AG09319 (cell line): ENCODE measurements at regions not wholly inside any gene's neighbourhood (a gene's known extent, or its start where the extent isn't known, plus 50 kb on each side); places are given as distances from the start of the nearest gene placed in this dataset.

Experiments used
- DNase-seq: peaks from one replicate; pipeline ENCODE4 v3.0.0-alpha.2; 2010; ENCODE audit warnings: low read depth; ENCODE audit errors: extremely low read depth
- CTCF ChIP-seq: IDR thresholded peaks from 2 replicates; pipeline ENCODE4 v1.5.1; 2011; ENCODE audit warnings: low read depth, mild to moderate bottlenecking, inconsistent platforms, low read length, moderate library complexity

DNA sequence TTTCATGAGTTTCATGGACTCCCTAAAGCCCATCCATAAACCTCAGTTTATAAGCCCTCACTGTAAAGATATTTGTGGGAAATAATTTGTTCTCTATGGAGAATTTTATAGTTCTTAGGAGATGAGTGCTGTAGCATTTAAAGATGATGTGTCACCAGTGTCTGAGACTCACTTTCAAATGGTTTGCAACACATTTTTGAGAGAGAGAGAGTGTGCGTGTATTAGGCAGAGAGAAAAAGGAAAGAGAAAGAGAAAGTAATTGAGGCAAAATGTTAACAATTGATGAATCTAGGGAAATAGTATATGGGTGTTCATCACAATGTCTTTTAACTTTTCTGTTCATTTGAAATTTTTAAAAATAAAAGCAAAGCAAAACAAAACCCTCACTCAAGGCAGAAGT is 479.0 kb downstream of the ZSWIM6 start:
- TF ChIP-seq CTCF, result no peak
- DNase-seq, result no peak

- no peak for DNase-seq
- no peak for TF ChIP-seq CTCF
Measured at GRCh38 chr5:61813361-61813760, 481.3 kb downstream of the ZSWIM6 start.

GRCh38 chr5:61815339-61815738 is 483.3 kb downstream of the ZSWIM6 start:
- DNase-seq, result no peak
- no peak for TF ChIP-seq CTCF

- TF ChIP-seq CTCF, result no peak
- DNase-seq, result no peak
Measured at GRCh38 chr5:61816146-61816545, 484.1 kb downstream of the ZSWIM6 start.

- TF ChIP-seq CTCF, result no peak
- no peak for DNase-seq
Measured at GRCh38 chr5:61816585-61817450, 484.8 kb downstream of the ZSWIM6 start.

DNA sequence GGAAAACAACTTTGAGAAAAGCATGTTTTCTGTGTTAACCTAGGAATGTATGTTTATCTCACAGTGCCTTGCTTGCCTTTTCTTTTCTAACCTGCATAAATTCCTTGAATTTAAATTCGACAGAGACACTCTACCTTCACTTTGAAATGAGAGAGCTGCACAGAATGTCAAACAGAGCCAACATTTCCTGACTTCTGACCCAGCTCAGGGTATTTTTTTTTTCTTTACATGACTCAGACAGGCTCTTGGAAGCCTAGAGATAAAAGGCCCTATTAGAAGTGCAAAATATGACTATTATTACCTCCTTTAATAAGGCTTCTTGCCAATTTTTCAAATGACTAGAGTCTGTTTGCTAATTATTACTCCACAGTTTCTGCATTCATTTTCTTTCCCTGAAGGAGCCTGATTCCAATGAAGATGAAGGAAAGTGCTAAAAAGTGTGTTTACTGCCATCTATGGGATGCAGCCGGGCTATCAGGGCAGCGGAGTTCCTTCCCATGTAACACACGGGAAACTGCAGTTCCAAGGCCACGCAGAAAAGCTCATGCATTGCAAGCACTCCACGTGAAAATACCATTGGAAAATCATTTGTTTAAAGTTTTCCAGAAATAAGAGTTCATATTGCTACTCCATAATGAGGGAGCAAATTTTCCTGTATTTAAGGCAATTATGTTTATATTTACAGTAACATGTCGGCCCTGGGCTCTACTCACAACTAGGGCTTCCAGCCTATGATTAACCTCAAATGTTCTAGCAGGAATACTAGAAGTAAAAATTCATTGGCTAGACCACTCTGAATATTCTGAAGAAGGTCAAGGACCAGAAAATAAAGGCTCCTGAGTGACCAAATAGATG is 485.6 kb downstream of the ZSWIM6 start:
- peak; percentile 81 for TF ChIP-seq CTCF
- peak; percentile 19 for DNase-seq

DNA sequence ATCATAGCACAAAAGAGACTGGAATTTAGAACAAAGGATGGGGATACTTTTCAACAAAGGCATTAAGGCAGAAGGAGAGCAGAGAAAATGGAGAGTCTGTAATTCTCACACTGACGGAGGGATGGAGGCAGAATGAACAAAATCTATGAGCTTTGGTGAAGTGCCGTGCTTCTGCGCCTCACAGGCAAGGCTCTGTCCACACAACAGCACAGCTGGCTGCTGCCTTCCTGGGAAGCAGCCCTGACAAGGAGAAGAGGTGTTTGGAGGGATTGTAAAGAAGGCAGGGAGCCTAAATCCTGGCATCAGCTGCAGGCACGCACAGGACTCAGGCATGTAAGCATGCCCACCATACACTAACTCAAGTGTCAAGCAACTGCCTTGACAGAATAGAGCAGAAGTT is 485.2 kb upstream of the KIF2A start:
- TF ChIP-seq CTCF, result no peak
- DNase-seq, result no peak
